AG10803 (cell line): ENCODE measurements at regions not wholly inside any gene's neighbourhood (a gene's known extent, or its start where the extent isn't known, plus 50 kb on each side); places are given as distances from the start of the nearest gene placed in this dataset.
A peak's percentile ranks its signal among the peaks of the same experiment; 100 is the strongest.
"Not testable (repeated sequence)": the region's sequence is repeated elsewhere in the genome, so short reads cannot be mapped to it uniquely, and the experiment has no call there.

Experiments
- DNase-seq: peaks from one replicate; pipeline ENCODE4 v3.0.0; 2010; ENCODE audit warnings: low read depth
- H3K4me3 ChIP-seq: 2 replicates; pipeline ENCODE4 v1.5.1; 2011; ENCODE audit warnings: mild to moderate bottlenecking, low read length, control low read depth
- CTCF ChIP-seq: conservative IDR thresholded peaks from 2 replicates; pipeline ENCODE4 v1.5.1; 2011; ENCODE audit warnings: mild to moderate bottlenecking, low read length, control low read depth, inconsistent platforms

- no peak overlapping the region for H3K4me3 ChIP-seq
- TF ChIP-seq CTCF = peak; percentile 66
- peak; percentile 47 for DNase-seq
These were observed 151.5 kb downstream of the CENPC start for GRCh38 chr4:67393699-67394281.

- DNase-seq = no peak
- H3K4me3 ChIP-seq = no peak overlapping the region
- TF ChIP-seq CTCF = no peak
These were observed 152.3 kb downstream of the CENPC start for GRCh38 chr4:67393007-67393406.

- H3K4me3 ChIP-seq, DNase-seq: not testable (repeated sequence)
These were observed 163.9 kb downstream of the CENPC start for GRCh38 chr4:67381406-67381804.

- DNase-seq, H3K4me3 ChIP-seq: not testable (repeated sequence)
These were observed 164.4 kb downstream of the CENPC start for GRCh38 chr4:67380702-67381405.

- TF ChIP-seq CTCF = no peak
- no peak for DNase-seq
- H3K4me3 ChIP-seq = no peak overlapping the region
These were observed 165.1 kb downstream of the CENPC start for GRCh38 chr4:67380154-67380553.

GRCh38 chr4:67375291-67375690 lies 170.0 kb downstream of the CENPC start:
- no peak overlapping the region for H3K4me3 ChIP-seq
- no peak for TF ChIP-seq CTCF
- DNase-seq = no peak

GRCh38 chr4:67371615-67372014 lies 173.7 kb downstream of the CENPC start:
- TF ChIP-seq CTCF = no peak
- DNase-seq = no peak
- no peak overlapping the region for H3K4me3 ChIP-seq

- no peak overlapping the region for H3K4me3 ChIP-seq
- TF ChIP-seq CTCF = no peak
- DNase-seq = no peak
These were observed 178.9 kb downstream of the CENPC start for GRCh38 chr4:67366311-67366861.
